CD4-positive, alpha-beta T cell treated with Interleukin-6 for 4 hours (primary cell): ENCODE measurements at regions not wholly inside any gene's neighbourhood (a gene's known extent, or its start where the extent isn't known, plus 50 kb on each side); places are given as distances from the start of the nearest gene placed in this dataset.

Experiments
- DNase-seq: peaks from one replicate; pipeline ENCODE4 v3.0.0-alpha.2; 2020; ENCODE audit warnings: mixed read lengths

DNA sequence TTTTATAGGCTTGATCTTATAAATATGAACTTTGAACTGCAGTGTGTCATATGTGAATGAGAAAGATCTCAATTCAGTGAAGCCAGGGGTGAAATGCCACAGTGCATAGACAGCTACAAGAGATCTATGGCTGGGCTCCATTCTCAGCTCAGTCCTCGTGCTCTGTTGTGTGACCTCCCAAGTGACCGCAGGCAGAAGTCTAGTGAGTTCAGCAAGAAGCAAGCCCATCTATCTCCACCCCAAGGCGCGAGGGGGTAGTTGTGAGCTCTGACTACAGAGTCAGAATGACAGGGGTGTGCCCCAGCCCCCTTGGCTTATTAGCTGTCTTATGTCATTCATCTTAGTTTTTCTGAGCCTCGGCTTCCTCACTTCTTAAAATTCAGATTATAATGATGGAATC lies 378.3 kb downstream of the FBXW7 start:
- DNase-seq = no peak

DNA sequence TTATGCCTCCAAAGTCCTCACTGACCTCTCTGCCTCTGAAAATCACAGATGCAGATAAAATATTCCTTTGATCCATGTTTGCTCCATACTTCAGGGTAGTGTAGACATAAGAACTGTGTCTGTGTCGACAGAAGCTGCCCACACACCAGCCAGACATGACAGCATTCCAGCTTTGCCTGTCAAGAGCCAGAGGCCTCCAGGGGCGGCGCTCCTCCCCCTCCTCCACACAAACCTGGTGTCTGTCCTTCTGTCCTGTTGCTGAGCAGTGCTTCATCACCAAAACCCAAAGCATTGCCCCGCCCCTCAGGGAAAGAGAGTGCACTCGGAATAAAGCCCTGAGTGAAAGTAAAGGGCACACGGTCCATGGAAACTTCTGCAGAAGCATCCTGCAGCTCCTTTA lies 379.4 kb downstream of the FBXW7 start:
- DNase-seq = no peak

DNA sequence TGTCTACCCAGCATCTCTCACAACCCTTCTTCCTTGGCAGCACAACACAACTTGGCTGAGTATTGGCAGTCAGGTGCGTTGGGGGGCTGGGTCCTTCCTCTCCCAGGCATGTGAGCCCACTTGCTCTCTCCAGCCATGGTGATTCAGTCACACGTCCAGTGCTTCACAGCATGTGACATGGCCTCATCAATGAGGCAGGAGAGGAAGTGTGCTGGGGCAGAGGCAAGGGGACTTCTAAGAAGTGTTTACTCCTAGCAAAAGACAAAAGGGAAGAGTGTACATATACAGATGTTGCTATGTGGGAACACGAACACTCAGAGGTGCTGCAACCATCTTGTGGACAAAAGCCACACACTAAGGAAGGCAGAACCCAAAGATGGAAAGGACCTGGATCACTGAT lies 380.8 kb downstream of the FBXW7 start:
- DNase-seq = no peak

DNA sequence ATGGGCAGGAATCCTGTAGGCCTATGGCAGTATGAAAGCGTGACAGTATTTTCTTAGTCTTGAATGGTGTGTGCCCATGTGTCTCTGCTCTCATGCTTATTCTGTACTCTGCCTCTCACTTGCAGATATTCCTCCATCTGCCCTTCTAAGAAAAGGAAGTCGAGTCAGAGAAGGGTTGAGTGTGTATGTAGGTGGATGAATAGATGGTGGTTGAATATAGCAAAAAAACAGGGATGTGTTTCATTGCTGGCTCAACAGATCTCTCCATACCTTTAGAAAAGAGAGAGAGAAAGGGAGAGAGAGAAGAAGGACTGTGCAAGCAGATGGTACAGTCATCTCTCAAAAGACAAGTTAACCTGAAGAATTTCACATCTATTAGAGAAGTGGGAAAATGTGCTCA lies 381.5 kb downstream of the FBXW7 start:
- DNase-seq = no peak

DNA sequence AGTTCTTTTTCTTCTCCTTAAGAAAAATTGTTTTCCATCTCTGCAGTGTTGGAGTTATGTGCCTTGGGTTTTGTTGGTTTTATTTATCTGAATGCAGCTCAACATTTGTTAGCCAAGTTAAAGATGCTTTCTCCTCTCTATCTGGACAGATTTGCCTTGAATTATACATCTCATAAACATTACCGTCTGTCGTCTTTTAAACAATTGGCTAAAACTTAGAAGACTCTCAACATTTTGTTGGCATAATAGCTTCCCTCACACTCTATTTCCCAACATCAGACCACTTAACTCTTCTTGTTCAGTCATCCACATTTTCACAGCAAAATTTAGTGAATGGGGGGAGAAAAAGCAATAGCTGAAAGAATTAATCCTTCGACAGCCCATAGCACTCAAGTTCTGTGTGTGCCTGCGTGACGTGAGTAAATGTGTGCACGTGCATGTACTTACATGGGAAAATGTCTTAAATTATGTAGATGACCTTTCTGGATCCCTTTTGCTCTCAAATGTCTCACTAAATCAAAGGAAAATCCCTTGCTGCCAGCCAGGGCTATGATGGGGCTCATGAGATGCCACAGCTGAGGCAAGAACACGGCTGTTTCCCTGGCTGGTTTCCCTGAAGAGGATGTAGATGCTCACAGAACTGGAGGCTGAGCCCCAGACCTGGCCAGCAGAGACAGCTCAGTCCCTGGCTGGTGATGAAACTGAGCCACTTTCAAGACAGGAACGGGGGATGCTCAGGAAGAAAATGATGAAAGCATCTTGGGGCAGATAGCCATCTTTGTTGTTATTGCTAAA lies 382.2 kb downstream of the FBXW7 start:
- DNase-seq = no peak

DNA sequence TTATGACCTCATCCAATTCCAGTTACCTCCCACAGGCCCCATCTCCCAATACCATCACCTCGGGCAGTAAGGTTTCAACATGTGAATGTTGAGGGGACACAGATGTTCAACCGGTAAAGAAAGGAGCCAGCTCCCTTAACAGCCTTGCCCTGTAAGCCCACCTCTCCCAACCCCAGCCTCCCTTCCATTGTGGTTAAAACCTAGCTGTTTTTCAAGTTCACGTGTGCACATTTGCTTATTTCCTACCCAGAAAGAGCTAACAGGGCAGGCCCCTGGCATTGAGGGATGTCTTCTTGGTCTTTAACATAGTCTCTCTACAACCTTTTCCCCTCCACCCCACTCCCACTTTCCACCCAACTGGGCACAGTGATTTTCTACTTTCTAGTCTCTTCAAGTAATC lies 385.7 kb downstream of the FBXW7 start:
- no peak for DNase-seq

DNA sequence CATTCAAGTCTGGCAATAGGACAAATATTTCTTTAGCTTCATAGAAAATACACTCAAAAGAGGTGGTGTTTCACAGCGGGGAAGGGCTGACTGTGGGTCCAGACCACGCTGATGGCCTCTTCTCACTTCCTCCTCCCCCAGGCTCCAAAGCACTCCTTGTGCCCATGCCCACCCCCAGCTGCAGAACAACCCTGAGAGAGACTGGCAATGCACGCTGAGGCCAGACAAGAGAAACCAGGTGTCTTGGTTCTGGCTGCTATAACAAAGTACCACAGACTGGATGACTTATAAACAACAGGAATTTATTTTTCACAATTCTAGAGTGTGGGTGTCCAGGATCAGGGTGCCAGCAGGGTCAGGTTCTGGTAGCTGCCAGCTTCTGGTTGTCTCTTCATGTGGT lies 386.1 kb downstream of the FBXW7 start:
- DNase-seq = no peak

DNA sequence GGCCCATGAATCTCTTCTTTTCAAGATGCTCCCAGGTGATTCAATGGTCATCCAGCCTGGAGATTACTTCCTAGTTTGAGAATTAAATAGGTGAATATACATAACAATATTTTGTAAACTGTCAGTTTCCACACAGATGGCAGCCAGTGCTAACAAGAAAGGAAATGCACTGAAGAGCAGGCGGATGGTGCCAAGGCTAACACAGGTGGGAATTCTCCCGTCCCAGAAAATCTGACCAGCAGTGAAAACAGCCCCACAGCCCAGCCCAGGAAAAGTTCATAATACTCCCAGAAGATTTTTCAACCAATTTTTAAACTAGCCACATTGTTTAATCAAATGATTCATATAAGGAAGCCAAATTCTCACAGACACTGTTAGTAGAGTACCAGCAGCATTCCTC lies 387.2 kb upstream of the GATB start:
- no peak for DNase-seq

DNA sequence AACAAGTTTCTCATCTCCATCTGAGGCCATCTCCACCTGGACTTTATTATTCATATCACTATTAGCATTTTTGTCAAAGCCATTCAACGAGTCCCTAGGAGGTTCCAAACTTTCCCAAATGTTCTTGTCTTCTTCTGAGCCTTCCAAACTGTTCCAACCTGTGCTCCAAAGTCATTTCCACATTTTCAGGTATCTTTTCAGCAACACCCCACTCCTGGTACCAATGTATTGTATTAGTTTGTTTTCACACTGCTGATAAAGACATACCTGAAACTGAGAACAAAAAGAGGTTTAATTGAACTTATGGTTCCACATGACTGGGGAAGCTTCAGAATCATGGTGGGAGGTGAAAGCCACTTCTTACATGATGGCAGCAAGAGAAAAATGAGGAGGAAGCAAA lies 385.4 kb upstream of the GATB start:
- DNase-seq = no peak

DNA sequence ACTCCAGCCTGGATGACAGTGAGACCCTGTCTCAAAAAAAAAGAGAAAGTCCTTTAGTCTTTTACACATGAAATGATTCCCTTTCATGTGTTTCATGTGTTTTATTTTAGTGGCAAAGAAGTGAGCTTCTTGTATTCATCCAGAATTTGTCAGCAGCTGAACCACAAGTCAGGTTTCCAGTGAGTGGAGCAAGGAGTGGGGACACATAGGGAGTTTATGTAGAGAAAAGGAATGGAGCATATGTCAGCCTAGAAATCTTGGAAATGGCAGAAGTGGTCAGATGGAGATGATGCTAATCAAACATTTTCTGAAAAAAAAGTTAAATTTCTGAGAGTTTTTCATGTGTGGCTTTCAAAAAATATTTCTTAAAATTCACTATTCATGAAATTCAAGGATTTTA lies 383.0 kb upstream of the GATB start:
- DNase-seq = no peak

DNA sequence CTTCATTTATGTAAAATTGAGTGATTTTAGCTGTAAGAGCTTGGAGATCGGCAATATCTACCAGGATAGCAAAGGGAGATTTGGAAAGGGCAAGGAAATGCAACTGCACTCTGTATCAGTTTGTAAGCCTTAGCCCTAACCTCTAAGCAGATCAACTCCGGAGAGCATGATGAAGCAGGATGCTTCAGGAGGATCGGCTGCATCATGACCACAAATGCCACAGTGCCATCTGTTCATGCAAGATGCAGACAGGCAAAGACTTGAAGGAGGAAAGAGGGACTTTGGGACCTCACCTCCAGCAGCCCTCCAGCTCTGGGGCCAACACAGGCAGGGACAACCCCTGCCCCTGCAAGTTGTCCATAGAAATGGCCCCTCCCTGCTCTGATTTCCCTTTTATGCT lies 377.6 kb upstream of the GATB start:
- peak; percentile 65 for DNase-seq

DNA sequence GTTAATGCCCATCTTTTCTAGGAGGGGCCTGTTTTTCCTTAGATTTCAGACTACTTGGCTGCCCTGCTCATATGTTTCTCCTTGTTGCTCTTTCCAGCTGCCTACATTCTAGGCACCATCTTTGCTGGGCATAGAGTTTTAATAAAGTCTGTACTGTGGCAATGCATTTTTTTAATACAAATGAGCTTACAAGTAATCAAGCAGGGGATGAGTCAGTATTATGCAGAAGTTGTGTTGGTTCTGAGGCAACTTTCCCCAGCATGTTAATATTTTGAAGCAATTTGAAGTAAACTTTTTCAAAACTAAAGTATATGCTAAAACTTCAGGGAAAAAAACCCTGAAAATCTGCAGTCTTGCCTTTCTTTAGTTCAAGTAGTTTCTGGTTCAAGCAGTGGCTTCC lies 372.0 kb upstream of the GATB start:
- no peak for DNase-seq

DNA sequence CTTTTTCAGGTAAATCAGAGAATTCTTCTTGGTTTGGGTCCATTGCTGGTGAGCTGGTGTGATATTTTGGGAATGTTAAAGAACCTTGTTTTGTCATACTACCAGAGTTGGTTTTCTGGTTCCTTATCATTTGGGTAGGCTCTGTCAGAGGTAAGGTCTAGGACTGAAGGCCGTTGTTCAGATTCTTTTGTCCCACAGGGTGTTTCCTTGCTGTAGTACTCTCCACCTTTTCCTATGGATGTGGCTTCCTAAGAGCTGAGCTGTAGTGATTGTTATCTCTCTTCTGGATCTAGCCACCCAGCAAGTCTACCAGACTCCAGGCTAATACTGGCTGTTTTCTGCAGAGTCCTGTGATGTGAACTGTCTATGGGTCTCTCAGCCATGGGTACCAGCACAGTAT lies 367.5 kb upstream of the GATB start:
- DNase-seq = no peak

DNA sequence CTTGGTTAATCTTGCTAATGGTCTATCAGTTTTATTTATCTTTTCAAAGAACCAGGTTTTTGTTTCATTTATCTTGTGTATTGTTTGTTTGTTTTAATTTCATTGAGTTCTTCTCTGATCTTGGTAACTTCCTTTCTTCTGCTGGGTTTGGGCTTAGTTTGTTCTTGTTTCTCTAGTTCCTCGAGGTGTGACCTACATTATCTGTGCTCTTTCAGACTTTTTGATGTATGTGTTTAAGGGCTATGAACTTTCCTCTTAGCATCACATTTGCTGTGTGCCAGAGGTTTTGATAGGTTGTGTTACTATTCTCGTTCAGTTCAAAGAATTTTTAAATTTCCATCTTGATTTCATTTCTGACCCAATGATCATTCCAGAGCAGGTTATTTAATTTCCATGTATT lies 365.4 kb upstream of the GATB start:
- DNase-seq = no peak

DNA sequence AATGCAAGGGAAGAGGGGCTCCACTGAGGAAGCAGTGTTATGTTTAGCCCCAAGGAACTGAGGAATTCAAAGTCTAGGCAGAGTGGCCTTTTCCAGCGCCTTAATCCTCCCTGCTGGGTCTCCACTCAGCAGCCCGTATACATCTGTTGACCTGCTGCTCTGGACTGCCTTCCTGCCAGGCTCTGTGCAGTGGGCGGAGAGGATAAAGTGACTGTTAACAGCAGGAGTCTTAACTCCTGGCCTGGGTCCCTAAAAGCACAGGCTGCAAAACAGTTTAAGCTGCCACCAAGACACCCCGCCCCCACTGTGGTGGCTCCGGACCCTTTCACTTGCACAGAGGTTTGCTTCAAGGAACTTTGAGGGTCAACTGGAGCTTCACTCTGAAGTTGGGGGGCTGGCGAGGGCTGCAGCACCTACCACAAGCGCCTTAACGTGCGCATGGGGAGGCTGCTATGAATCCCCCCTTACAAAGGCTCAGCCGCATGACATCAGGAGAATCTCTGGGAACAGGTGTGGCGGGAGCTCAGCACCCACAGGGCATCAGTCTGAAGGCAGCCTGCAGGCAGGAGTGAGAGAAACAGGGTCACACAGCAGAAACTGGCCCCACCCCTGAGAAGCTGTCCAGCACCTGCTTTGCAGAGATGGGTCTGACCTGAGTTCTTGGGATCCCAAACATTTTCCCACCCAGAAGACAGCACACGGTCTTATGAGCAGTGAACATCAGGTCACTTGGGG lies 358.2 kb upstream of the GATB start:
- DNase-seq = no peak

DNA sequence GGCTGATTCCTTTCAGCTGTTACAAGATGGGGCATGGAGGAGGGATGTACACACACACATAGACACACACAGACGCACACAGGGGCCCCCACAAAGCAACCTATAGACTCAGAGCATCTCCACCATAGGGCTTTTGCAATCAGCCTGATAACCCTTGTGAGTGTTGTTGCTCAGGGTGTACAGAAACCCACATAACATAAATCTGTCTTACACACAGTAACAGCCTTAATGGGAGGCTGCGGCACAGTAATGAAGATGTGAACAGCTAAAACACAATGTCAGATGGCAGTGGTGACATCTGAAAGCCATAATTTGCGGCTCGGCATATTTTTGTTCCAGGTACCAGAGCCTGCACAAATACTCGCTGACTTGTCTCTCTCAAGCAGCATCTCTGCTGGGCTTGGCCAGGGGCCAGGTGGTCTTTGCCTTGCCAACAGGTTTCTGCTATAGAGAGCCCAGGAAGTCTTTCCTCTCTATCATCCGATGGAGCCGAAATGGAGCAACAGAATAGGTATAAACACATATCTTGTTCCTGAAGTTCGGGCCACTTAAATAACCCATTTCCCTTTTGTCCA lies 357.2 kb upstream of the GATB start:
- no peak for DNase-seq

DNA sequence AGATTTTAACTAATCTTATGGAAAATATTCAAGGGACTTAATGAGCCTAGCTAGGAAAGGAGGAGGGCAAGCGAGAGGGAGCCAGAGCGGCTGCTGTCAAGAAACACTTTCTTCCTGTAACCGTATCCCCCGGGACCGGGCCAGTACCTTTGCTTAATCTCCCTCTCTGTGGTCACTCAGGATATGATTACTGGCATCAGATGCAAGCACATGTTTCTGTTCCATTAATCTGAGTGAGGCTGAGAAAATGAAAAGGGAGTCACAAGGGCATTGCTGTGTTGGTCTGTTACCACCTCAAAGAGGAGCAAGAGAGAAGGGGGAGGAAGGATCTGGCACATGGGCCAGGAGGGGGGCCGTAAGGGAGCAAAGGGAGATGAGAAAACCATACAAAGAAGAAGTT lies 356.7 kb upstream of the GATB start:
- no peak for DNase-seq

DNA sequence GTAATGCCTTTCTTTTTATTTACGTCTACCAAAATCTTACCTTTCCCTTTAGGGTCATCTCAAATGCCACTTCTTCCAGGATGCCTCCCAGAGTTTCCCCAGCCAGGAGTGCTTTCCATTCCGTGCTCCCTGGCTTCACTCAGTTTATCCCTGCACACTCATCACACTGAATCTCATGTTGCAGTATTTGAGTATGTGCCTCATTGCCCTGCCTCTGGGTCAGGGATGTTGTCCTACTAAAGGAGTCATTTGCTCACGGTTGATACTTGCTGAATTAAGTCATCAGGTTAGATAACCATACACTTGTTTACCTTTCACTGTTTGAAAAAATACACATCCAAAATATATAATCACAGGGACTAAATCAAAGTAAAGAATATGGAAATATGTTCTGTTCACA lies 356.2 kb upstream of the GATB start:
- DNase-seq = no peak

DNA sequence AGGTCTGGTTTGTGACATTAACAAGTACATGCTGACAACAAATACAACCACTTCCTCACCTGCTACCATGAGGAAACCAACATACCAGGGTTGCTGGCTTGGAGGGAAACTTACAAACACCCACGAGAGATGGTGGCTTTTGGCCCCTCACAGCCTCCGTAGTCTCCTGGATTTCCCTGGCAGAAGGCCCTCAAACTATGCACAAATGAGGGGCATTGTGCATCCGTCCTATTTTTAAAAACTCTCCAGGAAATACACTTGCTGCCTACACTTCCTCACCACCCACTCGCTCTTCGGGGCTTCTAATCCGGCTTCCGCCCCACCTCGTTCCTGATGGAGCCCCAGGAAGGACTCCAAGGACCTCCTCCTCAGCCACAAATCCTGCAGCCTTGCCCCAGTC lies 355.0 kb upstream of the GATB start:
- DNase-seq = peak; percentile 67

DNA sequence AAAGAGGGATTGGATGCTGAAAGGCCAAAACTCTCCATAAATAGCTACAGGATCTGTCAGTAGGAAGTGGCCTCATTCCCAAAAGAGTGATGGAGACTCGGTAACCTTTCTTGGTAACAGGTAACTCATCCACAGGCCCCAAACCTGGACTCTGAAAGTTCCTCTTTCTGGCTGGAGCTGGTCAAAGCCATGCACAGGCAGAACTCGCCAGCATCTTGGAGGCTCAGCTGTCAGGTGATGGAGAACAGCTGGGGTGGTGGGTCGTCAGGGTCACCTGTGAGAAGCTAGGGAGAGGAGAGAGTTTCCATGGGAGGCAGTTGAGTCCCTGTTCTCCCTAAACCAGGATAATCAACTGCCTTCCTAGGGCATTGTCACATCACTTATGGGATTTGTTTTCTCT lies 354.3 kb upstream of the GATB start:
- no peak for DNase-seq

DNA sequence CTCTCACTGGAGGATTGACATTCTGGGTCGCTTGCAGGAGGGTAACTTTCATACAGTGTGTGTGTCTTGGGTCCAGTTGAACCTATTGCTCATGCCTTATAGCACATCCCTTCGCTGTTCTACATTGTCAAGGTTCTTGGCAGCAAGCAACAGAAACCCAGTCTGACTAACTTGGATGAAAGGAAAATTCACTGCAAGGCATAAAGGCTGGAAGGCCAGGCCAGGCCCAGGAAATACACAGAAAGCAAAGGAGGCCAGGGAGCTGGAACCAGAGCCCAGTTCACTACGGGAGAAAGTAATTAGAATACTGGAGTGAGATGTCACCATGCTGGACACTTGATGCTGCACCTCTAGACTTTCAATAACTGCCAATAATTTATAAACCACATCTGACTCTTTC lies 353.8 kb upstream of the GATB start:
- no peak for DNase-seq

DNA sequence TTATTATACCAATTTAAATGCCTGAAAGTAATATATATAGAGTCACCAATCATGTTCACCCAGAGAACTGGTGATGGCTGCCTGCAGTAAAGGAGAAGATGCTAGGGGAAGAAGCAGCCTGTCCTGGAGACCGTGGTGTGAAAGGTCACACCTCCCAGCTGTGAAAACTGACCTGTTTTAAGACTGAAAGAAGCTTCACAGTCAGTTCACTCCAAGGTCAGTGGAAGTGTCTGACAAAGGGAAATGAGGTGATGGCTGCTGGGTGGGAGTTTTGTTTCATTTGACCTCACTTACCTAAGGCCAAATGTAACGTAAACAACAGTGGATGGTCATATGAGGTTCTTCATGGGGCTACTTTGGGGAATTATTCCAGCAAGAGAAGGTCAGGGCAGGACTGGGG lies 352.1 kb upstream of the GATB start:
- DNase-seq = no peak

DNA sequence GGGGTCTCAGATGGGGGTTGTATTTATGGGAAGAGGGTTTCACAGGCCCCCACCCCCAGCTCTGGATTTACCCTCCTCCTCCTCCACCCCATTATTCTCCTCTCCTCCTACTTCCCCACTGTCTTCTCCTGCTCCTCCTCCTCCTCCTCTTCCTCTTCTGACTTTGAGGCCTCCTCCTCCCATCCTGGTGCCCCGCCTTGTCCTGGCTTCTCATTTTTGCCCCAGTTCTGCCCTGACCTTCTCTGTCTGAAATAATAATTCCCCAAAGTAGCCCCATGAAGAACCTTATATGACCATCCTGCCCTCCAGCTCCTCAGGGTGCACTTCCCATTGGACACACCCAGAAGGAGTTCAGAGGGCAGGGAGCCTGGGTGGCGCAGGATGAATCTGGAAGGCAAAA lies 351.4 kb upstream of the GATB start:
- DNase-seq = no peak

DNA sequence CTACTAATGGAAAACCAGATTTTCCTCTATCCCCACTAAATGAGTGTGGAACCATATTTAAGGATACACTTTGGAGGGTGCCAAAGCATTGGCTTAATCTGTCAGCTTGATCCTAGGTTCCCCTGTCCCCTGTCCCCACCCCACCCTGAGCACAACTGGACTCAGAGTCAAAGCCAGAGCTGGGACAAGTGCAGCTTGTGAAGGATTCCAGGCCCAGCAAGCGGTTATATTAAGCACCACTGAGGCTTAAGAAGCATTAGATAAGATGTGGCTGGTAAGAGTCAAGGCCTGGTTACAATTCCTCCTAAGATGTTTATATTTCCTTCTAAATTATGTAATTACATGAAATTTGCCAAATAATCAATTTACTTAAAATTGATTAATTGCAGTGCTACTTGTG lies 350.0 kb upstream of the GATB start:
- DNase-seq = no peak
